GM21528 (cell line): ENCODE measurements at regions not wholly inside any gene's neighbourhood (a gene's known extent, or its start where the extent isn't known, plus 50 kb on each side); places are given as distances from the start of the nearest gene placed in this dataset.
A peak's percentile ranks its signal among the peaks of the same experiment; 100 is the strongest.
"Not testable (repeated sequence)": the region's sequence is repeated elsewhere in the genome, so short reads cannot be mapped to it uniquely, and the experiment has no call there.

Source experiments
- ATAC-seq: cut with Tn5 transposase; IDR thresholded peaks from one replicate; pipeline ENCODE4 v1.9.1; 2021; ENCODE audit warnings: mild to moderate bottlenecking, moderate library complexity; ENCODE audit not compliant: unreplicated experiment, low FRiP score

DNA sequence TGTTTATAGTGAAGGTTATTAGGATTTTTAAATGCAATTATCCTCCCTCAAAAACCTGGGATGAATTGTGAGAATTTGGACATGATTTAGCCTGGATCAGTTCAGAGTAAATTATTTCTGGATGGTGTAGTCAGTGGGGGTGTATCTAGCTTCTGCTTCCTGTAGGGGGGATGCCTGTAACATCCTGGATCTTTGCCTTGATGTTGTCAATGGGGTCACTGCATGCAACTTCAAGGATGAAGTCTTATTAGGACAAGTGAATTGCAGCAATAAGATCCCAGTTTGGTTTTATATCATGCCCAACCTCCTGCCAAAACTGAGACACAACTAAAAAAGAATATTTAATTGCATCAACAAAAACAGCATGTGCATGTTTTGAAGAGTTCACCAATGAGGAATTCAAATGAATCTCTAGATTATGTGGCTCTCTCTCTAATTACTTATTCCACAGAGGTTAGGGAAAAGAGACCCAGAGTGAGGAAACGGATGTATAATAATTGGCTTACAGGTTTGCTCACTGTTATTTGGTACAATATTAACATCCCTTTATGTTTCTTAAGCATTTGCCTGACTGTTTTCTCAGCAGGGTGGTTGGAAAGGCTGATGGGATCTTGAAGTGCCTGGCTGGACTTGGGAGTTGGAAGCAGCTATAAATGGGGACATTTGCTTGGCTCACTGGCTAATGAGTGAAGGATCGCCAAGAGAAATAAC, 159.8 kb downstream of the HS3ST3B1 start:
- no peak for ATAC-seq

DNA sequence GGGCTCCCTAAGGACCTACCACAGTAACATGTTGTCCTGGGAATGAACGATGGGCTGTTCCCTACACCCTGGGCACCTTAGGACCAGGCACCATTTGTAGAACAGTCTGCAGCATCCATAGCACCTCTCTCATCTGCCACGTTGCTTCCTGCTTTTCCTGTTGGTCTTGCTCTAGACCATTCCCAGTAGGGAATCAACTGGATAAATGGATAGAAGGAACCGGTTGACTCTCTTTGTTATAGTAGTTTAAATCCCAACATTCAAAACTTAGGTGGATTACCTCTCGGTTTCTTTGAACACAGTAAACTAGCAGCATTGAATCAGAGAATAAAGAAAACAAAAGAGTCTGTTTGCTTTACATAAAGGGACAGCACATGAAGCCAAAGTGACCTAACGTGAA, 159.1 kb downstream of the HS3ST3B1 start:
- ATAC-seq = no peak

- no peak for ATAC-seq
Observed at GRCh38 chr17:14458724-14459123, 157.8 kb downstream of the HS3ST3B1 start.

- ATAC-seq = no peak
Observed at GRCh38 chr17:14454746-14455145, 153.9 kb downstream of the HS3ST3B1 start.

- ATAC-seq = no peak
Observed at GRCh38 chr17:14452856-14453255, 152.0 kb downstream of the HS3ST3B1 start.

- ATAC-seq = no peak
Observed at GRCh38 chr17:14451729-14452191, 150.9 kb downstream of the HS3ST3B1 start.

DNA sequence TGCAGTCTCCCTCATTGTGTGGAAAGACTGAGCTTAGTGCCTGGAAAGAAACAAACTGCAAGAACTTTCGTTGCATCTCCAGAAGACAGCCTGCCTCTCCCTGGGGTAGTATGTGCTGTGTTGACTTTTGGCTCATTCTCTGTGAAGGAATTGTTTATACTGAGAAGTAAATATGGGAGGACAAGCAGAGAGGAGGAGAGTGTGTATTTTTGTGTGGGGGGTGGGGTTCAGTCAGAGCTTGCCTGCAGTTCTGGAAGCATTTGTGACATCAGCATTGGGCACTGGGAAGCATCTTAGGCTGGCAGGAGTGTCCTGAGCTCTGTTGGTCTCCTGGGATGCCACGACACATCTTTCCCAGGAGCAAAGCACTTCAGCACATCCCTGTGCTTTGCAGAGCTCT, 147.9 kb downstream of the HS3ST3B1 start:
- ATAC-seq = no peak

DNA sequence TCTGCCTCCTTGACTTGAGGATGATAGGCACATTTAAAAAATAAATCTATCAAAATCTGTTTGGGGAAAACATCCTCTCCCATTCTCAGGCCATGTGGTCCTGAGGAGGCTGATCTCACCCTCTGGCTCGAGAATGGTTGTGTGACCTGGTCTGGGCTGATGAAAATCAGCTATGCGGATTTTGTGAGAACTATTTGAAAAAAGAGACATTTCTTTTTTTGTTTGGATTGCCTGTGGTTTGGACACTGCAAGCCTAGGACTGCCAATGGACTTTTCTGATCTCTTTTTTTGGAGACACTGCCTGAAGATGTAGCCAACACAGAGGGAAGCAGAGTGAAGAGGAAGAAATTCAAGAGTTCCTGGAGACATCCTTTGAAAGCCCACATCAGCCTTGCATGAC, 145.9 kb downstream of the HS3ST3B1 start:
- ATAC-seq = no peak

DNA sequence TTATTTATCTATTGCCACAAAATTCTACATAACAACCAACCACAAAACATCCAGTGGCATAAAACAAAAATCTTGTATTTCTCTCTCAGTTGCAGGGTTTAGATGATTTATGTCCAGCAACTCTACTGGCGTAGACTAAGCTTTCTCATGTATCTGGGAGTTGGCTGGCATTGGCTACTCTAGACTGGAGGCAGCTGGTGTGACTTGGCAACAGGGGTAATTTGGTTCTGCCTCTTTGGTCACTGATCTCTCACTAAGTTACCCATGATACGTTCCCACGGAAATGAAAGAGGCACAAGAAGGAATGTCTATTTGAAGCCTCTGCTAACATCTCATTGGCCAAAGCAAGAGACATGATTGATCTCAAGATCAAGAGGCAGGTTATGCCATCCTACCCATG, 144.0 kb downstream of the HS3ST3B1 start:
- ATAC-seq = no peak

GRCh38 chr17:14442798-14443528, 142.1 kb downstream of the HS3ST3B1 start:
- ATAC-seq = no peak

DNA sequence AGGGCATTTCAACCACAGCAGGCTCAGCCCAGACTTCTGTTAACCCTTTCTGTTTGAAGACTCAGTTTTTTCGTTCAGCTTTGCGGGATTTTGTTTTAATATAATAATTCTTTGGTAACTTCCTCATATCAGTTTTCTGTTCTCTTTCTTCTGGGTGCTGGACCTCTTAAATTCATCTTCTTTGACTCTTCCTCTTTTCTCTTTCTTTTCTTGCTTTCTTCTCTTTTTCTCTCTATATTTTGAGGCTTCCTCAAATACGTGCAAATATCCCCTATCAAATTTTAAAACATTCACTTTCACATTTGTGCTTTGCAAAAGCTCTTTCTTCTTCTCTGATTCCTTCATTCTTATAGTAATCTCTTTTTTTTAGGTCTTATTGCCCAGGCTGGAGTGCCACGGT, 136.3 kb downstream of the HS3ST3B1 start:
- no peak for ATAC-seq

DNA sequence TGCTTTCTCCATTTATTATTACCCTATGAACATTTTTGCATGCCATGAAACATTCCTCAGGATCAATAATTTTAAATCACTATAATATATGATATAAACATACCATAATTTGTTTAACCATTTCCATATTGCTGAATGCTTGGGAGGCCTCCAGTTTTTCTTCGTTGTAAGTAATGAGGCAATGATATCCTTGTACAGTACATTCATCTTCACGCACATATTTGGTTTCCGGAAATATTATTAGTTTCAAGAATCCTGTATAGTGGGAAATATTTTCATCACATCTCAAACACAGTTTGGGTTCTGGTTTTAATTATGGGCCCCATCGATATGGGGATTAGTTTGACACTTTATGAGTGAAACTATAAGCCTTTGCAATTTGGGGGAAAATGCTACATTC, 135.4 kb downstream of the HS3ST3B1 start:
- ATAC-seq = no peak

DNA sequence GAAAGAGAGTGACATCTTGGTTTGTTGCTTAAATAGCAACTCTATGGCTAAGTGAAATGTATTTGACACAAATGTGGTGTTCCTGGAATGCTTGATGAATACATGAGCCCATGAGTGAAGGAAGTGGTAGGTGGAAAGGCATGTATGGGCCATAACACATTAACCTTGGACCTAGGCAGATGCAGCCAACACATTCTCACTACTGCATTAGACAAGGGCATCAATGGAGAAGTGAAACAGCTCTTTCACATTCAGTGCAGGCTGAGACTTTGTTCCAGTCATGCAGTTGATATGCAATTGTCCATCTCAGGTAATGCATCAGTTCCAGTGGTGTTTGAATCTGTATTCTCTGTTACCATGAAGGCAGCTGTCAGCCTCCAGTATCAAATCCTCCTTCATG, 133.6 kb downstream of the HS3ST3B1 start:
- ATAC-seq = peak; percentile 94

GRCh38 chr17:14432079-14432478, 131.2 kb downstream of the HS3ST3B1 start:
- ATAC-seq = no peak

DNA sequence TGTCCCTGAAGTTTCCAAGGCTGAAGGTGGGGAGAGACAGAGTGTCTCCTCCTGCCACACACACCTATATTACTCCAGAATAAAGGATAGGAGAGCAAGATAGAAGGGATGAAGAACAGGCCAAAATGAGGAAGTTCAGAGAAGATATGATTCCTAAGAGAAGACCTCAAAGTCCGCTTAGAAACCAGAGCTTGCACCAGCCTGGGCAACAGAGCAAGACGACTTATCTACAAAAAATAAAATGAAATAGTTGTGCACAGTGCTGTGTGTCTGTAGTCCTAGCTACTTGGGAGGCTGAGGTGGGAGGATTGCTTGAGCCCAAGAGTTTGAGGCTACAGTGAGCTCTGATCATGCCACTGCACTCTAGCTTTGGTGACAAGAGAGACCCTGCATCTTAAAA, 128.2 kb downstream of the HS3ST3B1 start:
- ATAC-seq = peak; percentile 22

GRCh38 chr17:14428648-14429029, 127.8 kb downstream of the HS3ST3B1 start:
- peak; percentile 73 for ATAC-seq

GRCh38 chr17:14427900-14428647, 127.2 kb downstream of the HS3ST3B1 start:
- peak; percentile 66 for ATAC-seq

- not testable (repeated sequence) for ATAC-seq
Observed at GRCh38 chr17:14423156-14423555, 122.3 kb downstream of the HS3ST3B1 start.

GRCh38 chr17:14417336-14417735, 116.5 kb downstream of the HS3ST3B1 start:
- no peak for ATAC-seq

DNA sequence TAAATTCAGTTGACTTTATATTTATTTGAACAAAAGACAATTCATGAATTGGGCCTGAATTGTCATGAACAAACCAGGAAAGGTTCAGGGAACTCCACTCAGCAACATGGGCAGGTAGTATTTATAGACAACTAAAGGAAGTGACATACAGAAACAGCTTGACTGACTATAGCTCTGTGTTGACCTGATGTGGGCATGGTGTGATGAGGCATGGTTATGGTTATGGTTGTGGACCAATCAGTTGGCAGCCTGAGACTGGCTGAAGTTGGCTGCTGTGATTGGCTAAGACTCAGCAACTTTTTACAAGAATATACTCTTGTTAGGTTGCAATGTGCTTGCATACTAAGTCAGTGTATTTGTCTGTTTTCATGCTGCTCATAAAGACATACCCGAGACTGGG, 108.4 kb downstream of the HS3ST3B1 start:
- no peak for ATAC-seq

GRCh38 chr17:14407541-14407940, 106.7 kb downstream of the HS3ST3B1 start:
- no peak for ATAC-seq
